ENCODE measurements at regions not wholly inside any gene's neighbourhood (a gene's known extent, or its start where the extent isn't known, plus 50 kb on each side); places are given as distances from the start of the nearest gene placed in this dataset.

- TF ChIP-seq CTCF (IDR thresholded peaks at IDR 0.05) (no peak), ZFX (IDR thresholded peaks at IDR 0.05; ENCODE audit: borderline replicate concordance) (no peak)
Observed at GRCh38 chr1:55384637-55385036, 169.5 kb upstream of the USP24 start.

All from 22Rv1 (cell line).